A549 (cell line): ENCODE measurements at regions not wholly inside any gene's neighbourhood (a gene's known extent, or its start where the extent isn't known, plus 50 kb on each side); places are given as distances from the start of the nearest gene placed in this dataset.

Experiments
- ATAC-seq, 2 experiments: fragments of 200-7000 bp in 1 of 2; fragments of >200 bp in 1 of 2; cut with Nextera tagmentation in 1 of 2; cut with Tn5 transposase in 1 of 2; 3 replicates each; pipeline versions ENCODE4 v1.8.0 to v1.9.1; 2018 to 2020; ENCODE audit warnings: mild to moderate bottlenecking in 1 of 2, moderate library complexity in 1 of 2
- CTCF ChIA-PET: fragments of 300-600 bp; sonication (Branson Sonifier 250); formaldehyde crosslinking; extraction: SDS; loops from one replicate; lab custom pipeline; 2021; ENCODE audit warnings: antibody characterized with exemption, inconsistent platforms; lab: Yijun Ruan, JAX
- POLR2A ChIA-PET: fragments of 350-600 bp; formaldehyde crosslinking; extraction: SDS; loops from one replicate; lab custom pipeline; 2021; ENCODE audit warnings: antibody characterized with exemption, inconsistent platforms; lab: Yijun Ruan, JAX
- DNase-seq, 2 experiments: peaks; one replicate each; pipeline versions ENCODE4 v3.0.0 to v3.0.0-alpha.2; 2011 to 2016; ENCODE audit warnings: low read depth in 1 of 2, low spot score in 1 of 2
- FAIRE-seq: peaks from 2 replicates; lab custom pipeline; 2011; peaks lifted over from hg19 to GRCh38; lab: Jason Lieb, UNC
- H3K27ac ChIP-seq, 2 experiments: fragments of >200 bp; sonication (Bioruptor Twin); formaldehyde crosslinking; 3 replicates each; pipeline ENCODE4 v1.5.1; 2016 to 2017
- H3K4me1 ChIP-seq: fragments of >200 bp; sonication (Bioruptor Twin); formaldehyde crosslinking; 3 replicates; pipeline ENCODE4 v1.6.1; 2016
- H3K4me2 ChIP-seq: fragments of >200 bp; sonication (Bioruptor Twin); formaldehyde crosslinking; 3 replicates; pipeline ENCODE4 v1.6.1; 2016
- H3K4me3 ChIP-seq: fragments of >200 bp; sonication (Bioruptor Twin); formaldehyde crosslinking; 3 replicates; pipeline ENCODE4 v1.5.1; 2016
- H3K9me3 ChIP-seq: fragments of >200 bp; sonication (Bioruptor Twin); formaldehyde crosslinking; 3 replicates; pipeline ENCODE4 v1.6.1; 2016
- CHD4 ChIP-seq: fragments of 200-600 bp; sonication (generic); IDR thresholded peaks from 2 replicates; pipeline ENCODE4 v1.6.1; 2016; ENCODE audit warnings: antibody characterized with exemption, mild to moderate bottlenecking, borderline replicate concordance
- EP300 ChIP-seq, 2 experiments: fragments of >200 bp; sonication (Bioruptor Twin); formaldehyde crosslinking; IDR thresholded peaks; 2 replicates in 1 of 2; 3 replicates in 1 of 2; pipeline ENCODE4 v1.6.1; 2016 to 2017
- FOSL2 ChIP-seq, 2 experiments: fragments of 450-650 bp in 1 of 2; fragments of >200 bp in 1 of 2; sonication (Bioruptor Twin) in 1 of 2; formaldehyde crosslinking; IDR thresholded peaks; 2 replicates each; pipeline versions ENCODE4 v1.5.0 to v1.6.1; 2016 to 2020; ENCODE audit warnings: mild to moderate bottlenecking in 1 of 2, moderate library complexity in 1 of 2
- GATA3 ChIP-seq: IDR thresholded peaks from 2 replicates; pipeline ENCODE4 v1.6.1; 2012; ENCODE audit warnings: borderline replicate concordance
- HEYL ChIP-seq: fragments of 250-450 bp; sonication (Bioruptor Pico); IDR thresholded peaks from 2 replicates; pipeline ENCODE4 v1.8.0; 2021; ENCODE audit warnings: mild to moderate bottlenecking, moderate library complexity
- JUN ChIP-seq, 2 experiments: fragments of >200 bp; sonication (Bioruptor Twin); formaldehyde crosslinking; IDR thresholded peaks; 2 replicates in 1 of 2; 3 replicates in 1 of 2; pipeline ENCODE4 v1.6.1; 2016 to 2017
- JUNB ChIP-seq: fragments of >200 bp; sonication (Bioruptor Twin); formaldehyde crosslinking; IDR thresholded peaks from 2 replicates; pipeline ENCODE4 v1.6.1; 2016
- KDM1A ChIP-seq: fragments of 200-600 bp; sonication (generic); IDR thresholded peaks from 2 replicates; pipeline ENCODE4 v1.6.1; 2016; ENCODE audit warnings: low read depth, mild to moderate bottlenecking
- MAFK ChIP-seq: fragments of 450-650 bp; IDR thresholded peaks from 2 replicates; pipeline ENCODE4 v1.6.1; 2014; ENCODE audit not compliant: partially characterized antibody
- NFE2L2 ChIP-seq: fragments of 150-350 bp; conservative IDR thresholded peaks from 2 replicates; pipeline ENCODE4 v1.6.1; 2014; ENCODE audit warnings: low read length
- NR3C1 ChIP-seq: fragments of >200 bp; sonication (Bioruptor Twin); formaldehyde crosslinking; IDR thresholded peaks from 3 replicates; pipeline ENCODE4 v1.6.1; 2017
- RARB ChIP-seq: fragments of 250-450 bp; sonication (Bioruptor Pico); IDR thresholded peaks from 2 replicates; pipeline ENCODE4 v1.8.0; 2021; ENCODE audit warnings: mild to moderate bottlenecking, moderate library complexity
- TFCP2L1 ChIP-seq: fragments of 250-450 bp; sonication (Bioruptor Pico); IDR thresholded peaks from 2 replicates; pipeline ENCODE4 v1.5.0; 2021; ENCODE audit warnings: mild to moderate bottlenecking
- TP53 ChIP-seq: fragments of 250-450 bp; sonication (Bioruptor Pico); IDR thresholded peaks from 2 replicates; pipeline ENCODE4 v1.5.0; 2021; ENCODE audit warnings: mild to moderate bottlenecking, moderate library complexity
- ZFP36 ChIP-seq: fragments of 450-650 bp; IDR thresholded peaks from 2 replicates; pipeline ENCODE4 v1.6.1; 2014; ENCODE audit warnings: borderline replicate concordance; ENCODE audit not compliant: partially characterized antibody
- ZNF302 ChIP-seq: fragments of 250-450 bp; sonication (Bioruptor Pico); IDR thresholded peaks from 2 replicates; pipeline ENCODE4 v1.9.0; 2021; ENCODE audit warnings: inconsistent platforms, mild to moderate bottlenecking, moderate library complexity
- WGBS: methylation state at CpG from one replicate; pipeline ENCODE4 v1.1.6; 2017; ENCODE audit errors: missing lambda C conversion rate; 5-methylcytosine and 5-hydroxymethylcytosine counted together
- TF ChIP-seq, protein P1 (sequence below): fragments of 150-350 bp; IDR thresholded peaks from 2 replicates; pipeline ENCODE4 v1.6.1; 2014; ENCODE audit warnings: low read depth, mild to moderate bottlenecking, low read length
- TF ChIP-seq, protein P2 (sequence below): IDR thresholded peaks from 2 replicates; pipeline ENCODE4 v1.6.1; 2012; ENCODE audit warnings: low read depth, borderline replicate concordance
- TF ChIP-seq, protein P3 (sequence below): fragments of 450-650 bp; IDR thresholded peaks from 2 replicates; pipeline ENCODE4 v1.6.1; 2014; ENCODE audit warnings: antibody characterized with exemption
- TF ChIP-seq, protein P4 (sequence below): fragments of 200-600 bp; sonication (generic); IDR thresholded peaks from 2 replicates; pipeline ENCODE4 v1.6.1; 2016; ENCODE audit warnings: antibody characterized with exemption, mild to moderate bottlenecking, moderate library complexity

DNA sequence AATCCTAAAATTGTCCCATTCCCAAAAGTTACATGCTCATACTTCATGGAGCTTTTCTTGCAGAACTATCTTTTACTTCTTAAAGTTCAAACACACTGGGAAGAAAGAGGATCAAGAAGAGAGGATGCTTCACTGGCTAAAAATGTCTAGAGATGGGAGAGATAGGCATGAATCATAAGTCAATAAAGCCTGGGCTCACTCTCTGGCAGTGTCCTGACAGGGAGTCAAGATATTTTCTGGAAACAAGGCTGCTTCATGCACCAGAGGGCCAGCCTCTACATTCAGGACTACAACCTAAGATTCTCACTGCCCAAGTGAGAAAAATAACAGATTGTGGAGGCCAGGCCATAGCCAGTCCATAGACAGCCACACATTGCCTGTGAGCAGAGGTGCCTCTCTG lies 1358.4 kb downstream of the EFNA5 start:
- H3K4me3 ChIP-seq, result no peak overlapping the region
- ChIA-PET CTCF (no interaction called here), POLR2A (no interaction called here)
- peak overlapping the region; percentile 28; the same call in 1 of the 3 replicates for H3K4me2 ChIP-seq
- no peaks in the 10 kb centered on the region for H3K9me3 ChIP-seq
- FAIRE-seq (no peak), DNase-seq (peak; percentile 10 to 45), ATAC-seq (peak; percentile 87 to 94)
- TF ChIP-seq JUNB (peak; percentile 46), RARB (CRISPR knock-in tag) (no peak), NR3C1 (no peak), JUN (IDR thresholded peaks at IDR 0.05) (no peak), GATA3 (peak; percentile 95), FOSL2 (IDR thresholded peaks at IDR 0.05) (peak; percentile 33; the same call in 1 of the 2 replicates), FOSL2 (CRISPR knock-in tag; IDR thresholded peaks at IDR 0.05) (peak; percentile 52), MAFK (no peak)
- TF ChIP-seq, protein P1, sequence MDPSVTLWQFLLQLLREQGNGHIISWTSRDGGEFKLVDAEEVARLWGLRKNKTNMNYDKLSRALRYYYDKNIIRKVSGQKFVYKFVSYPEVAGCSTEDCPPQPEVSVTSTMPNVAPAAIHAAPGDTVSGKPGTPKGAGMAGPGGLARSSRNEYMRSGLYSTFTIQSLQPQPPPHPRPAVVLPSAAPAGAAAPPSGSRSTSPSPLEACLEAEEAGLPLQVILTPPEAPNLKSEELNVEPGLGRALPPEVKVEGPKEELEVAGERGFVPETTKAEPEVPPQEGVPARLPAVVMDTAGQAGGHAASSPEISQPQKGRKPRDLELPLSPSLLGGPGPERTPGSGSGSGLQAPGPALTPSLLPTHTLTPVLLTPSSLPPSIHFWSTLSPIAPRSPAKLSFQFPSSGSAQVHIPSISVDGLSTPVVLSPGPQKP, result no peak
- H3K4me1 ChIP-seq, result peaks cover 19% of the 10 kb centered on the region
- 0 out of 6 replicates have a peak overlapping the region, but pooled peaks of 1 of the 2 experiments have one; percentile 50 for H3K27ac ChIP-seq

DNA sequence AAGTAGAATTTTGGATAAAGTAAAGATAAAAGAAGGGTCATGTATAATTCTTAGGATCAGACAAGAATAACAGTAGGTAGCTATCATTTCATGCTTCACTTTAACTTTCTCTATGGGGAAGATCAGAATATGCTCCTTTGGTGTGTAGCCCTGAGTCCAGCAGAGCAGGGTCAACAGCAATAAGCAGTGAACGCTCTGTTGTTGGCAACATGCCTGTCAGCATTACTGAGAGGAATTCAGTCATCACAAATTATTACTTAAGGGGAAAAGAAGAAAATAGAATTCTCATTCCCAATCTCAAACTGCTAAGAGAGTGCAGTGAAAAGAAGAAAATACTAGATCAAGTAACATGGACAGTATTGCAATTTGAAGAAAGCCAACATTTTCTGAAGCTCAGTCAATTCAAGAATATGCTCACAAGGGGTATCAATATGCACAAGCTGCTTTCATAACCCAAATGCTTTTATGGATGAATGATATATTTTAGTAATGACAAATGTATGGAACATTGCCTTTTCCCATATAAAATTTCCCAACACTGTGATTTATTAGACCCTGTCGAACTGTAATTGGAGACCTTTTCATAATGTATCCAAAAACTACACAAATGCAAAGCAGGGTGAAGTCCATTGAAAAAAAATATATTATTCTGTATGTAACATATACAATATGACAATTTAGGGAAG lies 1359.4 kb downstream of the EFNA5 start:
- WGBS, result 73% methylated on average over 2 of the region's 2 CpGs
- no peak for ATAC-seq
- Histone ChIP-seq H3K9me3 (no peaks in the 10 kb centered on the region), H3K4me1 (peaks cover 19% of the 10 kb centered on the region), H3K4me2 (no peak overlapping the region), H3K4me3 (no peak overlapping the region), H3K27ac (no peak overlapping the region)
- no peak for DNase-seq
- ChIA-PET POLR2A (no interaction called here), CTCF (no interaction called here)
- no peak for FAIRE-seq
- no peak for TF ChIP-seq CHD4
- no peak for TF ChIP-seq HEYL (CRISPR knock-in tag)
- no peak for TF ChIP-seq ZNF302 (CRISPR knock-in tag)
- TF ChIP-seq KDM1A, result no peak
- TF ChIP-seq, protein P2, sequence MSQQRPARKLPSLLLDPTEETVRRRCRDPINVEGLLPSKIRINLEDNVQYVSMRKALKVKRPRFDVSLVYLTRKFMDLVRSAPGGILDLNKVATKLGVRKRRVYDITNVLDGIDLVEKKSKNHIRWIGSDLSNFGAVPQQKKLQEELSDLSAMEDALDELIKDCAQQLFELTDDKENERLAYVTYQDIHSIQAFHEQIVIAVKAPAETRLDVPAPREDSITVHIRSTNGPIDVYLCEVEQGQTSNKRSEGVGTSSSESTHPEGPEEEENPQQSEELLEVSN, result no peak
- no peak for TF ChIP-seq EP300 (IDR thresholded peaks at IDR 0.05)
- no peak for TF ChIP-seq TP53
- TF ChIP-seq GATA3, result no peak
- TF ChIP-seq NFE2L2, result no peak
- TF ChIP-seq TFCP2L1 (CRISPR knock-in tag), result no peak
- TF ChIP-seq, protein P3, sequence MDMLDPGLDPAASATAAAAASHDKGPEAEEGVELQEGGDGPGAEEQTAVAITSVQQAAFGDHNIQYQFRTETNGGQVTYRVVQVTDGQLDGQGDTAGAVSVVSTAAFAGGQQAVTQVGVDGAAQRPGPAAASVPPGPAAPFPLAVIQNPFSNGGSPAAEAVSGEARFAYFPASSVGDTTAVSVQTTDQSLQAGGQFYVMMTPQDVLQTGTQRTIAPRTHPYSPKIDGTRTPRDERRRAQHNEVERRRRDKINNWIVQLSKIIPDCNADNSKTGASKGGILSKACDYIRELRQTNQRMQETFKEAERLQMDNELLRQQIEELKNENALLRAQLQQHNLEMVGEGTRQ, result no peak

DNA sequence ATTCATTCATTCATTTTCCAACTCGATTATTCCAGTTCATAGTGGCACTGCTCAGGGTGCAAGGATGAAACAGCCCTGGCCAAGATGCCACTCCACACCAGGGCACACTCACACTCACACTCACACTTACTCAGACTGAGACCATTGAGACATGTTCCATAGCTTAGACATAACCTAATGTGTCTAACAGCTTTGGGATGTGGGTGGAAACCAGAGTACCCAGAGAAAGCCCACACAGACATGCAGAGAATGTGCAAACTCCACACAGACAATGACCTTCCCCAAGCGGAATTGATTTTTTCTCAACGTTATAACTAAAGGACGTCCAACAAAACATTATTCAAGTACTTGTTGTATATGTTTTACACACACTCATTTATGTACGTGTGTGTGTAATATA lies 1363.5 kb downstream of the EFNA5 start:
- POLR2A ChIA-PET, result no interaction called here
- no peak for TF ChIP-seq ZFP36
- TF ChIP-seq, protein P4, sequence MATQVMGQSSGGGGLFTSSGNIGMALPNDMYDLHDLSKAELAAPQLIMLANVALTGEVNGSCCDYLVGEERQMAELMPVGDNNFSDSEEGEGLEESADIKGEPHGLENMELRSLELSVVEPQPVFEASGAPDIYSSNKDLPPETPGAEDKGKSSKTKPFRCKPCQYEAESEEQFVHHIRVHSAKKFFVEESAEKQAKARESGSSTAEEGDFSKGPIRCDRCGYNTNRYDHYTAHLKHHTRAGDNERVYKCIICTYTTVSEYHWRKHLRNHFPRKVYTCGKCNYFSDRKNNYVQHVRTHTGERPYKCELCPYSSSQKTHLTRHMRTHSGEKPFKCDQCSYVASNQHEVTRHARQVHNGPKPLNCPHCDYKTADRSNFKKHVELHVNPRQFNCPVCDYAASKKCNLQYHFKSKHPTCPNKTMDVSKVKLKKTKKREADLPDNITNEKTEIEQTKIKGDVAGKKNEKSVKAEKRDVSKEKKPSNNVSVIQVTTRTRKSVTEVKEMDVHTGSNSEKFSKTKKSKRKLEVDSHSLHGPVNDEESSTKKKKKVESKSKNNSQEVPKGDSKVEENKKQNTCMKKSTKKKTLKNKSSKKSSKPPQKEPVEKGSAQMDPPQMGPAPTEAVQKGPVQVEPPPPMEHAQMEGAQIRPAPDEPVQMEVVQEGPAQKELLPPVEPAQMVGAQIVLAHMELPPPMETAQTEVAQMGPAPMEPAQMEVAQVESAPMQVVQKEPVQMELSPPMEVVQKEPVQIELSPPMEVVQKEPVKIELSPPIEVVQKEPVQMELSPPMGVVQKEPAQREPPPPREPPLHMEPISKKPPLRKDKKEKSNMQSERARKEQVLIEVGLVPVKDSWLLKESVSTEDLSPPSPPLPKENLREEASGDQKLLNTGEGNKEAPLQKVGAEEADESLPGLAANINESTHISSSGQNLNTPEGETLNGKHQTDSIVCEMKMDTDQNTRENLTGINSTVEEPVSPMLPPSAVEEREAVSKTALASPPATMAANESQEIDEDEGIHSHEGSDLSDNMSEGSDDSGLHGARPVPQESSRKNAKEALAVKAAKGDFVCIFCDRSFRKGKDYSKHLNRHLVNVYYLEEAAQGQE, result no peak
- TF ChIP-seq, all 56 proteins: peak for 0
- Histone ChIP-seq H3K4me3 (no peak overlapping the region), H3K4me2 (no peak overlapping the region), H3K4me1 (peaks cover 8% of the 10 kb centered on the region; the same call in 1 of the 3 replicates), H3K27ac (no peak overlapping the region), H3K9me3 (no peaks in the 10 kb centered on the region)
- 72% methylated on average over 5 of the region's 5 CpGs for WGBS
- no peak for DNase-seq
- FAIRE-seq, result no peak
- CTCF ChIA-PET, result no interaction called here
- ATAC-seq, result no peak
